Urinary bladder (tissue), 3 donors: ENCODE measurements at regions not wholly inside any gene's neighbourhood (a gene's known extent, or its start where the extent isn't known, plus 50 kb on each side); places are given as distances from the start of the nearest gene placed in this dataset.

Experiments used
- DNase-seq: peaks from one replicate; pipeline ENCODE4 v3.0.0-alpha.2; 2015; ENCODE audit errors: extremely low spot score
- H3K27ac ChIP-seq: one replicate; pipeline ENCODE4 v1.5.1; 2013; ENCODE audit warnings: low read depth, mild to moderate bottlenecking, moderate library complexity
- H3K36me3 ChIP-seq: one replicate; pipeline ENCODE4 v1.6.1; 2013; ENCODE audit warnings: mild to moderate bottlenecking, moderate library complexity; ENCODE audit not compliant: insufficient read depth
- H3K4me1 ChIP-seq: one replicate; pipeline ENCODE4 v1.6.1; 2013; ENCODE audit warnings: mild to moderate bottlenecking, moderate library complexity; ENCODE audit not compliant: insufficient read depth
- H3K4me3 ChIP-seq: one replicate; pipeline ENCODE4 v1.5.1; 2013; ENCODE audit warnings: low read depth, low read length
- WGBS: extraction: QIAGEN DNeasy Blood & Tissue Kit; methylation state at CpG from one replicate; pipeline ENCODE4 v1.1.7; 2013; 5-methylcytosine and 5-hydroxymethylcytosine counted together
- donor health status: healthy with polysubstance abuse.
- donor health status: healthy.

GRCh38 chr22:48347311-48347710 is 1480.4 kb downstream of the BRD1 start:
- H3K36me3 ChIP-seq = no peaks in the 10 kb centered on the region
- 71% methylated on average over 9 of the region's 9 CpGs for WGBS

DNA sequence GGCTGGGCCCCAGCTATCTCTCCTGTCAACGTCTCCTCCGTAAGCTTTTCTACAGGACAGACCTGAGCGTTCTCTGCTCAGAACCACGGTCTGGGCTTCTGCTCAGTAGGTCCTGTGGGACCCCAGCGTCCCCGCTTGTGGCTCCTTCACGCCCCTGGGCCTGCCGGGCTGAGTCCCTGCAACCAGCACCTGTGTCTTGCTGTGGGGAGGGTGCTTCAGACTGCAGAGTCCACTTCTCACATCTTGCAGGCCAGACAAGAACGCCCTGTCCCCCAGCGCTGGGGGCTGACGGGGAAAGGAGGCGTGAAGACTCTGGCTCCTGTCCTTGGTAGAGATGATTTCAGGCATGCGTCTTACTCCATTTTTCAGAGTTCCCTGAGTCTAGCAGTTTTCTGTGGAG is 1480.8 kb downstream of the BRD1 start:
- Histone ChIP-seq H3K36me3 (no peaks in the 10 kb centered on the region), H3K4me1 (no peaks in the 10 kb centered on the region), H3K4me3 (no peak overlapping the region), H3K27ac (no peak overlapping the region)
- DNase-seq = no peak
- WGBS = 83% methylated on average over 13 of the region's 13 CpGs

More at GRCh38 chr22:48347311-48347710, 1480.4 kb downstream of the BRD1 start:
- Histone ChIP-seq H3K4me1 (no peaks in the 10 kb centered on the region), H3K4me3 (no peak overlapping the region), H3K27ac (no peak overlapping the region)
- DNase-seq = no peak

GRCh38 chr22:48346311-48346710 is 1481.4 kb downstream of the BRD1 start:
- 85% methylated on average over 12 of the region's 12 CpGs for WGBS
- Histone ChIP-seq H3K36me3 (no peaks in the 10 kb centered on the region), H3K4me1 (no peaks in the 10 kb centered on the region), H3K27ac (no peak overlapping the region), H3K4me3 (no peak overlapping the region)
- DNase-seq = no peak

- Histone ChIP-seq H3K4me3 (no peak overlapping the region), H3K4me1 (no peaks in the 10 kb centered on the region), H3K27ac (no peak overlapping the region), H3K36me3 (no peaks in the 10 kb centered on the region)
- WGBS = 84% methylated on average over 14 of the region's 14 CpGs
- DNase-seq = no peak
Observed at GRCh38 chr22:48345631-48346030, 1482.0 kb downstream of the BRD1 start.

GRCh38 chr22:48343461-48343860 is 1484.2 kb downstream of the BRD1 start:
- Histone ChIP-seq H3K27ac (no peak overlapping the region), H3K4me3 (no peak overlapping the region), H3K4me1 (no peaks in the 10 kb centered on the region), H3K36me3 (no peaks in the 10 kb centered on the region)
- WGBS = 76% methylated on average over 14 of the region's 14 CpGs
- DNase-seq = no peak

DNA sequence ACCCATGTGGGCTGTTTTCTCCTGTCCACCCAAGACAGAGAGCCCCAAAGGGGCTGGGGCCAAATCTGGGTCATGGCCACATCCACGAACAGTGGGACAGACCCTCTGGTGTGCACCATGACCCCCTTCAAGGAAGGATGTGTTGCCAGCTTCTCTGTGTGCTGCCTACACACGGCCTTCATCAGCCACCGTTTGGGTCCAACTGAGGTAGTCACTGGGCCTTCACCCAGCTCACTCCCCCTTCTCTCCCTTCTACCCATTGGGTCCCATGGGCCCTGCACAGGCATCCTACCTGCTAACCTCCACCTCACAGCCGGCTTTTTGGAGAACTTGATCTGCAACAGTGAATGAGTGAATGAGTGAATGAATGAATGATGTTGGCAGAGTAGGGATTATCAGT is 1484.9 kb downstream of the BRD1 start:
- H3K36me3 ChIP-seq = no peaks in the 10 kb centered on the region
- H3K27ac ChIP-seq = no peak overlapping the region
- 91% methylated on average over 4 of the region's 4 CpGs for WGBS
- H3K4me1 ChIP-seq = no peaks in the 10 kb centered on the region
- no peak for DNase-seq
- H3K4me3 ChIP-seq = no peak overlapping the region

DNA sequence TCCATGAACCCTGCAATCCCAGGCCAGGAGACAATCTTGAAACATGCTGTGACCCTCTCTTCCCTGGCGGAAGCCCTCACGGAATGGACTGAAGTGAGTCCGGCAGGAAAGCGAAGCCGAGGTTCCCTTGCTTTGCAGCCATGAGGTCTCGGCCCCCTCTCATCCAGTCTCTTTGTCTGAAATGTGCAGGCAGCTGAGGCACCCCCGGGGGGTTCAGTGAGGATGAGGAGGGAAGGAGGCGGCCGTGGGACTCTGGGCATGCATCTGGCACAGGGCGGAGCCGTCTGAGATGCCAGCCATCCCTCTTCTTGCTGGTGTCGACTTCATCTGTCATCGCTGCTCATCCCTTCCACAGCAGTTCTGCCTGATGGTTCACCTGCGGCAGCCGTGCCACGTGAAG is 1485.7 kb downstream of the BRD1 start:
- no peak overlapping the region for H3K4me3 ChIP-seq
- WGBS = 81% methylated on average over 16 of the region's 16 CpGs
- no peak overlapping the region for H3K27ac ChIP-seq
- H3K4me1 ChIP-seq = no peaks in the 10 kb centered on the region
- no peak for DNase-seq
- no peaks in the 10 kb centered on the region for H3K36me3 ChIP-seq

- DNase-seq = no peak
- 36% methylated on average over 29 of the region's 29 CpGs for WGBS
- Histone ChIP-seq H3K4me1 (no peaks in the 10 kb centered on the region), H3K4me3 (no peak overlapping the region), H3K36me3 (no peaks in the 10 kb centered on the region), H3K27ac (no peak overlapping the region)
Observed at GRCh38 chr22:48340727-48341709, 1486.7 kb downstream of the BRD1 start.

- no peaks in the 10 kb centered on the region for H3K4me1 ChIP-seq
- no peaks in the 10 kb centered on the region for H3K36me3 ChIP-seq
- no peak overlapping the region for H3K4me3 ChIP-seq
- no peak for DNase-seq
- 81% methylated on average over 10 of the region's 10 CpGs for WGBS
- no peak overlapping the region for H3K27ac ChIP-seq
Observed at GRCh38 chr22:48340191-48340590, 1487.5 kb downstream of the BRD1 start.

- WGBS = 75% methylated on average over 20 of the region's 20 CpGs
- Histone ChIP-seq H3K4me1 (no peaks in the 10 kb centered on the region), H3K36me3 (no peaks in the 10 kb centered on the region), H3K4me3 (no peak overlapping the region), H3K27ac (no peak overlapping the region)
- no peak for DNase-seq
Observed at GRCh38 chr22:48338793-48339705, 1488.6 kb downstream of the BRD1 start.

DNA sequence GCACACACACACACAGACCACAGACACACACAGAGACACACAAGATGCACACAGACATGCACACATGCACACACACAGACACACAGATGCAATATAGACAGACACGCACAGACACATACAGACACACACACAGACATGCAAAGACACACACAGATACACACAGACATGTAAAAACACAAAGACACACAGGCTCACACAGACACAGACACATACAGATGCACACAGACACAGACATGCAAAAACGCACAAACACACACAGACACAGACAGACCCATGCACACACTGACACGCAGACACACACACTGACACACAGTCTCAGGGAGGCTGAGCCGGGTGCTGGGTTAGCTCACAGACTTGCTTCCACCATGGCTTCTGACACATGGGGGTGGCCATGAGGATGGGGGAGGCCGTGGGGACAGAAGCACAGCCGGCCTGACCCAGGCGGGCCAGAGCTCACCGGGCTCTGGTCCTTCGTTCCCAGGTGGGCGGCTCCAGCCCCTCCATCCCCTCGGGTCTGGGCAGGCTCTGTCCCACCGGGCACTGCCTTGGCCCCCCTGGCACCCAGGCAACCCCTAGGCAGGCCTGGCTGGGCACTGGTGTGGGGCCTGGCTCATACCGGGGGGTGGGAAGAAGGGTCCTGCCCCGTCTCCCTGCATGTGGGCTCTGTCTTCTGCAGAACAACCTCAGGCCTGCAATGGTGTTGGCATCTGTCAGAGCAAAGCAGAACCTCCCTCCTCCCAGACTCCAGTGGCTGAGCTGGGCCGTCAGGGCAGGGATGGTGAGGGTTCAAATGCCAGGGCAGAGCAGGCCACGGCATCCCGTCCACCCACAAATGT is 1489.5 kb downstream of the BRD1 start:
- Histone ChIP-seq H3K4me3 (no peak overlapping the region), H3K36me3 (no peaks in the 10 kb centered on the region), H3K4me1 (no peaks in the 10 kb centered on the region), H3K27ac (no peak overlapping the region)
- WGBS = 86% methylated on average over 17 of the region's 17 CpGs
- no peak for DNase-seq

DNA sequence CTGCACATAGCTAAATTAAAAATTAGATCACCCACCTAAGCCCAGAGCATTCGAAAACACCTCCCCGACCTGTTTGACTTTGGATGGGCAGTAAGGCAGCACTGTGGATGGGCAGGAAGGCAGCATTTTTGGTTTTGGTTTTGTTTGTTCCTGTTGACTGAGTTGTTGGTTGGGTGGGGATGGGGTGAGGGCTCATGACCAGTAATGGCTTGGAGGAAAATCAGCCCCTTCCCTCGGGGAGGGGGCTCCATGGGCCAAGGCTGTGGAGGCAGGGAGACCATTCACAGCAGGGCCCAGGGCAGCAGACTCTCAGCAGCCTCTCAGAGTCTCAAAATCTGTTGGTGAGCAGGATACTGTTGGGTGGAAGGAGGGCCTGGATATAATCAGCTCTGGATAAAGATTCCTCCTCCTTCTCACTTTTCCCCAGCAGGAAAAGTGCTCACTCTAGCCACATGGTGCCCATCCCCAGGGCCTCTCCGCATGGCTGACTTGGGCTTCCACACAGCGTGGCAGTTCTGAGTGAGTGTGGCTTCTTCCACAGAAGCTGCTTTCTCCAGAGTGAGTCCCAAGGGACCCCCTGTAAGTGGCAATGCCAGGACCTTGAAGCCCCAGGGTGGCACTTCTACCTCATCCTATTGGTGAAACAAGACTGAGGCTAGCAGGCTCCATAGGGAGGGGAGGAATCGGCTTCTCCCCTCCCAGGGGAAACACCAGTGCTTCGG is 1491.2 kb downstream of the BRD1 start:
- H3K27ac ChIP-seq = no peak overlapping the region
- no peak overlapping the region for H3K4me3 ChIP-seq
- no peaks in the 10 kb centered on the region for H3K36me3 ChIP-seq
- no peak for DNase-seq
- 91% methylated on average over 7 of the region's 7 CpGs for WGBS
- H3K4me1 ChIP-seq = no peaks in the 10 kb centered on the region
